ENCODE measurements at regions not wholly inside any gene's neighbourhood (a gene's known extent, or its start where the extent isn't known, plus 50 kb on each side); places are given as distances from the start of the nearest gene placed in this dataset.

DNA sequence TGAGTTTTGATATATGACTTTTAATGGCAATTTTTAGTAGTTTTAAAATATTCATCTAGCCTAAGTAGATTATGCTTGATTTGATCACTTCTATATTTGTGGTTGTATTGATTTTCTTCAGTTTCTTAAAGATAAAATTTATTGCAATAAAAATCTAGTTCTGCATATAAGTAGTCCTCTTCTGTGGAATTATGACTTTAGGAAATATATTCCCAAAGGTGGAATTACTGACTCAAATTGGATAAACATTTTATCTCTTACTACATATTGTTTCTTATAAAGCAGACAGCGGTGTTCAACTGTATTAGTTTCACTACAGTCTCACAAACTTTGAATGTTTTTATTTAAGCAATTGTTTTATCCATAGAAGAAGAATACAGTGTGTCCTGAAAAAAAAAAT lies 883.0 kb upstream of the SEMA6A start (continued):
- TF ChIP-seq, protein P1, sequence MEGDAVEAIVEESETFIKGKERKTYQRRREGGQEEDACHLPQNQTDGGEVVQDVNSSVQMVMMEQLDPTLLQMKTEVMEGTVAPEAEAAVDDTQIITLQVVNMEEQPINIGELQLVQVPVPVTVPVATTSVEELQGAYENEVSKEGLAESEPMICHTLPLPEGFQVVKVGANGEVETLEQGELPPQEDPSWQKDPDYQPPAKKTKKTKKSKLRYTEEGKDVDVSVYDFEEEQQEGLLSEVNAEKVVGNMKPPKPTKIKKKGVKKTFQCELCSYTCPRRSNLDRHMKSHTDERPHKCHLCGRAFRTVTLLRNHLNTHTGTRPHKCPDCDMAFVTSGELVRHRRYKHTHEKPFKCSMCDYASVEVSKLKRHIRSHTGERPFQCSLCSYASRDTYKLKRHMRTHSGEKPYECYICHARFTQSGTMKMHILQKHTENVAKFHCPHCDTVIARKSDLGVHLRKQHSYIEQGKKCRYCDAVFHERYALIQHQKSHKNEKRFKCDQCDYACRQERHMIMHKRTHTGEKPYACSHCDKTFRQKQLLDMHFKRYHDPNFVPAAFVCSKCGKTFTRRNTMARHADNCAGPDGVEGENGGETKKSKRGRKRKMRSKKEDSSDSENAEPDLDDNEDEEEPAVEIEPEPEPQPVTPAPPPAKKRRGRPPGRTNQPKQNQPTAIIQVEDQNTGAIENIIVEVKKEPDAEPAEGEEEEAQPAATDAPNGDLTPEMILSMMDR (IDR thresholded peaks at IDR 0.05) = no peak
- TF ChIP-seq, protein P2, sequence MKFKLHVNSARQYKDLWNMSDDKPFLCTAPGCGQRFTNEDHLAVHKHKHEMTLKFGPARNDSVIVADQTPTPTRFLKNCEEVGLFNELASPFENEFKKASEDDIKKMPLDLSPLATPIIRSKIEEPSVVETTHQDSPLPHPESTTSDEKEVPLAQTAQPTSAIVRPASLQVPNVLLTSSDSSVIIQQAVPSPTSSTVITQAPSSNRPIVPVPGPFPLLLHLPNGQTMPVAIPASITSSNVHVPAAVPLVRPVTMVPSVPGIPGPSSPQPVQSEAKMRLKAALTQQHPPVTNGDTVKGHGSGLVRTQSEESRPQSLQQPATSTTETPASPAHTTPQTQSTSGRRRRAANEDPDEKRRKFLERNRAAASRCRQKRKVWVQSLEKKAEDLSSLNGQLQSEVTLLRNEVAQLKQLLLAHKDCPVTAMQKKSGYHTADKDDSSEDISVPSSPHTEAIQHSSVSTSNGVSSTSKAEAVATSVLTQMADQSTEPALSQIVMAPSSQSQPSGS (CRISPR knock-in tag; IDR thresholded peaks at IDR 0.05; ENCODE audit: borderline replicate concordance, low read depth) = no peak
- TF ChIP-seq, protein P3, sequence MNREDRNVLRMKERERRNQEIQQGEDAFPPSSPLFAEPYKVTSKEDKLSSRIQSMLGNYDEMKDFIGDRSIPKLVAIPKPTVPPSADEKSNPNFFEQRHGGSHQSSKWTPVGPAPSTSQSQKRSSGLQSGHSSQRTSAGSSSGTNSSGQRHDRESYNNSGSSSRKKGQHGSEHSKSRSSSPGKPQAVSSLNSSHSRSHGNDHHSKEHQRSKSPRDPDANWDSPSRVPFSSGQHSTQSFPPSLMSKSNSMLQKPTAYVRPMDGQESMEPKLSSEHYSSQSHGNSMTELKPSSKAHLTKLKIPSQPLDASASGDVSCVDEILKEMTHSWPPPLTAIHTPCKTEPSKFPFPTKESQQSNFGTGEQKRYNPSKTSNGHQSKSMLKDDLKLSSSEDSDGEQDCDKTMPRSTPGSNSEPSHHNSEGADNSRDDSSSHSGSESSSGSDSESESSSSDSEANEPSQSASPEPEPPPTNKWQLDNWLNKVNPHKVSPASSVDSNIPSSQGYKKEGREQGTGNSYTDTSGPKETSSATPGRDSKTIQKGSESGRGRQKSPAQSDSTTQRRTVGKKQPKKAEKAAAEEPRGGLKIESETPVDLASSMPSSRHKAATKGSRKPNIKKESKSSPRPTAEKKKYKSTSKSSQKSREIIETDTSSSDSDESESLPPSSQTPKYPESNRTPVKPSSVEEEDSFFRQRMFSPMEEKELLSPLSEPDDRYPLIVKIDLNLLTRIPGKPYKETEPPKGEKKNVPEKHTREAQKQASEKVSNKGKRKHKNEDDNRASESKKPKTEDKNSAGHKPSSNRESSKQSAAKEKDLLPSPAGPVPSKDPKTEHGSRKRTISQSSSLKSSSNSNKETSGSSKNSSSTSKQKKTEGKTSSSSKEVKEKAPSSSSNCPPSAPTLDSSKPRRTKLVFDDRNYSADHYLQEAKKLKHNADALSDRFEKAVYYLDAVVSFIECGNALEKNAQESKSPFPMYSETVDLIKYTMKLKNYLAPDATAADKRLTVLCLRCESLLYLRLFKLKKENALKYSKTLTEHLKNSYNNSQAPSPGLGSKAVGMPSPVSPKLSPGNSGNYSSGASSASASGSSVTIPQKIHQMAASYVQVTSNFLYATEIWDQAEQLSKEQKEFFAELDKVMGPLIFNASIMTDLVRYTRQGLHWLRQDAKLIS (CRISPR knock-in tag; IDR thresholded peaks at IDR 0.05; ENCODE audit: borderline replicate concordance) = no peak

DNA sequence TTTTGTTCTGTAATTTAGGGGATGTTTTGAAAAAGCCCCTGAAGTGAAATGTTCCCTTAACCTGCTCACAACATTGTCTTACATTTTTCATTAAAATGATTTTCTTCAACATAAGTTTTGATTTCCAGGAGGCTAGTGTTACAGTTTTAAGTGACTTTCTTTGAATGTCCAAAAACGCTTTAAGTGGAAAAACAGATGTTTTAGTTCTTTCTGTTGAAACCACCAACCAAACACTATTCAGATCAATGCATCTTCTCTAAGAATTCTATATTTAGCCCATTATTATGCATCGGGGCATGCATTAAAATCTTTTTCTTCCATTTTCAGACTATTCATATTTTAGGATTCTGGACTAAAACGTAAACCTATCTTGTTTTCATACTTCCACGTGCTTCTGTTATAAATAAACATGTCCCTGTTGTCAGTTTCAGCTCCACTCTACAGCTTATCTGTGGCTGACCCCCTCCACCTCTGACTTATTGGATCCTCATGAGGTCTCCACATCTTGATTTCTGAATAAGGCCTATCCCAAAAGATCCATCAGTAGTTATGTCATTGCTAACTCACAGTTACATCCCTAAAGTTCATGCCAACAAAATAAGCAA lies 882.3 kb upstream of the SEMA6A start:
- CTCF ChIA-PET = interaction anchor here (0.6 kb wide), 1 partner anchor 678 kb away, joined by 6 read pairs; no protein-coding TSS in a partner anchor
- Mint-ChIP-seq H3K27ac (no peak overlapping the region), H3K27me3 (ENCODE audit: low read depth) (no peaks in the 10 kb centered on the region), H3K9me3 (peaks cover 8% of the 10 kb centered on the region), H3K36me3 (no peaks in the 10 kb centered on the region), H3K4me3 (no peak overlapping the region), H3K4me1 (peaks cover 3% of the 10 kb centered on the region; the same call in 1 of the 2 replicates)
- TF ChIP-seq, protein P4, sequence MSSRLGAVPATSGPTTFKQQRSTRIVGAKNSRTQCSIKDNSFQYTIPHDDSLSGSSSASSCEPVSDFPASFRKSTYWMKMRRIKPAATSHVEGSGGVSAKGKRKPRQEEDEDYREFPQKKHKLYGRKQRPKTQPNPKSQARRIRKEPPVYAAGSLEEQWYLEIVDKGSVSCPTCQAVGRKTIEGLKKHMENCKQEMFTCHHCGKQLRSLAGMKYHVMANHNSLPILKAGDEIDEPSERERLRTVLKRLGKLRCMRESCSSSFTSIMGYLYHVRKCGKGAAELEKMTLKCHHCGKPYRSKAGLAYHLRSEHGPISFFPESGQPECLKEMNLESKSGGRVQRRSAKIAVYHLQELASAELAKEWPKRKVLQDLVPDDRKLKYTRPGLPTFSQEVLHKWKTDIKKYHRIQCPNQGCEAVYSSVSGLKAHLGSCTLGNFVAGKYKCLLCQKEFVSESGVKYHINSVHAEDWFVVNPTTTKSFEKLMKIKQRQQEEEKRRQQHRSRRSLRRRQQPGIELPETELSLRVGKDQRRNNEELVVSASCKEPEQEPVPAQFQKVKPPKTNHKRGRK (CRISPR knock-in tag; IDR thresholded peaks at IDR 0.05; ENCODE audit: borderline replicate concordance) = no peak
- TF ChIP-seq ZNF396 (CRISPR knock-in tag; IDR thresholded peaks at IDR 0.05; ENCODE audit: borderline replicate concordance) = no peak
- ATAC-seq (no peak), DNase-seq (ENCODE audit: low spot score) (no peak)
- POLR2A ChIA-PET = no interaction called here

DNA sequence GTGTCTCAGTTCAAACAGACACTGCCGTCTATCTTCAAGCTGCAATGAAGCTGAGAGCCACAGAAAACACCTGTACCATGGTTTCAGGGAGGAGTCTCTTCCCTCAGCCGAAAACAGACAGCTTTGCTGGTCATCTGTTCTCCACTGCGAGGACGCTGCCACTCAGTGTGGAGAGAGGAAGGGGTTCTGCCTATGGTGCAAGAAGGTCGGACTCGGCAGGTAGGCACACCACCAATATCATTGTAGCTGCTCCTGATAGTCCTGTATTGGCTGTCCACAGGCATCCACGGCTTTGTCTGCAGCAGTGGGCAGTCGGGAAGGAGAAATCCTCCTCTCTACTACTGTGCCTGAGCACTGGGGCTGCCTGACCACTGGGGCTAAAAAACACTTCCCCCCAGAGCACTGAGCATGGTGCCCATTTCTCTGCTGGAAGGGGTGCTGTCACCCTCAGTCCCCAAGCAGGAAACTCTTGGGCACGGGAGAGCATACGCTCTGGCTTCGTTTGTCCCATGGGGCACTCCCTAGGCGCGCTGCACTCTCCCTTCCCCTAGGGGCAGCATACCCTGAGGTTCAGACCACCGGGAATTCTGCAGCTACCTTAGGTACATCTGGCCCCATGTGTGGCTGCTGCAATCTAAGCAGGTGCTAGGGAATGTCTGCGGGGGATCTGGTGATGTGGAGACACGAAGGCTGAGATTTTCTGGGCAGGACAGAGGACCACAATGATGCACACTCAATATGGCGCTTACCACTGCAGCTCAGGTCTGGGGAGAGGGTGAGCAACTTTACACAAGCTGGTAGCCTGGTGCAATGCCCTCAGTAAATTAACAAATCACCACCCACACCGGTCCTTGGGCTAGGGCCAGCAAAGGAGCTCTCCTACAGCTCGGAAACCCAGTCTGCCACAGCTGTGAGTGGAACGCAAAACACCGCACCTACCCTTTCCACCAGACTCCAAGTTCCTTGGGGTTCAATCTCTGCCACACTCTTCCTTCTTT lies 880.9 kb upstream of the SEMA6A start:
- DNase-seq (ENCODE audit: low spot score) (peak; percentile 69), ATAC-seq (peak; percentile 88)
- ChIA-PET POLR2A (no interaction called here), CTCF (interaction anchor here (0.6 to 2.5 kb wide), 50 partner anchors 8 to 1629 kb away, joined by 3 to 35 read pairs (median 4); partner anchors contain the start of gene SEMA6A)
- Mint-ChIP-seq H3K27me3 (ENCODE audit: low read depth) (no peaks in the 10 kb centered on the region), H3K27ac (no peak overlapping the region), H3K4me3 (peak overlapping the region; percentile 77), H3K9me3 (peaks cover 8% of the 10 kb centered on the region), H3K36me3 (no peaks in the 10 kb centered on the region), H3K4me1 (peaks cover 3% of the 10 kb centered on the region; the same call in 1 of the 2 replicates)
- TF ChIP-seq, protein P1 (IDR thresholded peaks at IDR 0.05) = peak; percentile 46
- TF ChIP-seq NR3C1 (CRISPR knock-in tag; conservative IDR thresholded peaks at IDR 0.05; ENCODE audit: low read depth) = no peak
